Tibial artery (tissue), 4 donors: ENCODE measurements at regions not wholly inside any gene's neighbourhood (a gene's known extent, or its start where the extent isn't known, plus 50 kb on each side); places are given as distances from the start of the nearest gene placed in this dataset.
A peak's percentile ranks its signal among the peaks of the same experiment; 100 is the strongest.
"Not testable (repeated sequence)": the region's sequence is repeated elsewhere in the genome, so short reads cannot be mapped to it uniquely, and the experiment has no call there.

Experiments used
- DNase-seq, 2 donors: peaks; one replicate each; pipeline ENCODE4 v3.0.0-alpha.2; 2019
- H3K27ac ChIP-seq, 2 donors: fragments of 200-600 bp; sonication (generic) in 1 of 2; 1 replicate in 1 of 2; 2 replicates in 1 of 2; pipeline ENCODE4 v1.5.1; 2018 to 2019; ENCODE audit warnings: mild to moderate bottlenecking in 1 of 2
- H3K27me3 ChIP-seq, 2 donors: fragments of 200-600 bp; sonication (generic) in 1 of 2; one replicate each; pipeline versions ENCODE4 v1.5.1 to v1.6.0; 2016 to 2019
- H3K36me3 ChIP-seq, 3 donors: fragments of 200-600 bp; sonication (generic) in 2 of 3; one replicate each; pipeline ENCODE4 v1.5.1; 2016 to 2019; ENCODE audit warnings: mild to moderate bottlenecking in 2 of 3
- H3K4me1 ChIP-seq, 4 donors: fragments of 200-600 bp; sonication (generic) in 2 of 4; 1 replicate in 3 of 4; 2 replicates in 1 of 4; pipeline ENCODE4 v1.5.1; 2016 to 2019
- H3K4me3 ChIP-seq, 2 donors: fragments of 200-600 bp; sonication (generic) in 1 of 2; 1 replicate in 1 of 2; 2 replicates in 1 of 2; pipeline ENCODE4 v1.5.1; 2018 to 2019; ENCODE audit warnings: mild to moderate bottlenecking in 2 of 2
- H3K9me3 ChIP-seq, 3 donors: fragments of 200-600 bp; sonication (generic) in 1 of 3; one replicate each; pipeline ENCODE4 v1.5.1; 2016 to 2019
- CTCF ChIP-seq, 2 experiments: fragments of 200-600 bp in 1 of 2; fragments of 450-650 bp in 1 of 2; IDR thresholded peaks; one replicate each; pipeline ENCODE4 v1.5.1; 2017 to 2019; ENCODE audit warnings: antibody characterized with exemption in 2 of 2, mild to moderate bottlenecking in 1 of 2, moderate library complexity in 1 of 2
- intact Hi-C: fragments of 100-400 bp; cut with DNase I; formaldehyde crosslinking; loops from one replicate; pipeline ENCODE4 v1.15.0; 2023; ENCODE audit warnings: low total_unique reads

DNA sequence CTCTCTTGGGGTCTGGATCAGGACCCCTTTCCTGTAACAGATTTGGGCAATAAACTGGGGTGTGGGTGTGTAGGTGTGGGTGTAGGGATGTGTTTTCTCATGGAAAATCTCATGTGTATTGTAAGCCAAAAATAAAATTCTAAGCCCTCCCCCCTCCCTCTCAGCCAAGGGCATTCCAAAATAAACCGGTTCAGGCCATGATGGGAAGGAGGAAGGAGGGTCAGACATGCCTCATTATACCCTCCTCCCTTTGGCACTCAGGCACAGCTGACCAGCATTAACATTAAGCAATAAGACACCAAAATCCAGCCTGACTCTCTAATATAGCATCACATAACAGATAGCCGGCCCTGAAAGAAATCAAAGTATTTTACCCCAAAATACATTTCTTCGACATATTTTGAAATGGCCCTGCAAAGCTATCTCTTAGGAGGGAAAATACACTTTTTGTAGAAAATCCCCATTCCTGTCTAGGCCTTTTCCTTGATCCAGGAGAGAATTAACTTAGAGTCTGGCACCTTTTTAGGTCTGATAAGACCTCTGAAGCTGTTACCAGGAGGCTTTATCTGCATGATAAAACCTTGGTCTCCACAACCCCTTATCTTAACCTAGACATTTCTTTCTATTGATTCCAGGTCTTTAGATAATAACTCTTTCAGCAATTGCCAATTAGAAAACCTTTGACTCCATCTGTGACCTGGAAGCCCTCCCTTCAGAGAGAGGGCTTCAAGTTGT lies 128.7 kb upstream of the COL5A2 start:
- no peak for TF ChIP-seq CTCF (IDR thresholded peaks at IDR 0.05)
- no peak overlapping the region for H3K4me3 ChIP-seq
- DNase-seq = no peak
- no peaks in the 10 kb centered on the region for H3K9me3 ChIP-seq
- H3K36me3 ChIP-seq = no peaks in the 10 kb centered on the region
- no peaks in the 10 kb centered on the region for H3K27me3 ChIP-seq
- peak overlapping the region in 1 of 2 donors; percentile 25 for H3K27ac ChIP-seq
- intact Hi-C loops = no loop called here
- peaks cover 0 to 6% (median 0%) of the 10 kb centered on the region in 4 donors for H3K4me1 ChIP-seq

- Histone ChIP-seq H3K36me3 (no peaks in the 10 kb centered on the region), H3K4me3 (no peak overlapping the region), H3K9me3 (no peaks in the 10 kb centered on the region), H3K27ac (no peak overlapping the region), H3K4me1 (peaks cover 0 to 6% (median 0%) of the 10 kb centered on the region in 4 donors), H3K27me3 (no peaks in the 10 kb centered on the region)
- no peak for DNase-seq
- no peak for TF ChIP-seq CTCF (IDR thresholded peaks at IDR 0.05)
- intact Hi-C loops = no loop called here
Measured at GRCh38 chr2:189309331-189309730, 129.8 kb upstream of the COL5A2 start.

DNA sequence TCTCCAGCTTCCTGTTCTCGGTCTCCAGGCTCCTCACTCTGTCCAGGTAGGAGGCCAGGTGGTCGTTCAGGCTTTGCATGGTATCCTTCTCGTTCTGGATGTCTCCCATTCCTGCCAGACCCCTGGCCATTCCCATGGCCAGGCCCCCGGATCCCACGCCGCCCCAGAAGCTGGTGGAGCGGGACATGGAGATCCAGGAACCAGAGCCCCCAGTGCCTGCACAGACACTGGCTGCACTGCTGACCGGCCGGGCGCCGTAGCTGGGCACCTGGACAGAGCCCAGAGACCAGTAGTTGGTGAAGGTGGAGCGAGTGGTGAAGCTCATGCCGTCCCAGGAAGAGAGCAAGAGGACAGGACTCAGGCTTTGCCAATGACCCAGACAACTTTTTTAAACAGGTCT lies 129.1 kb upstream of the WDR75 start:
- no peak for TF ChIP-seq CTCF (IDR thresholded peaks at IDR 0.05)
- no peak overlapping the region for H3K4me3 ChIP-seq
- intact Hi-C loops = no loop called here
- no peak for DNase-seq
- H3K9me3 ChIP-seq = no peaks in the 10 kb centered on the region
- no peaks in the 10 kb centered on the region for H3K27me3 ChIP-seq
- H3K4me1 ChIP-seq = peaks cover 0 to 6% (median 0%) of the 10 kb centered on the region in 4 donors
- no peak overlapping the region for H3K27ac ChIP-seq
- no peaks in the 10 kb centered on the region for H3K36me3 ChIP-seq

DNA sequence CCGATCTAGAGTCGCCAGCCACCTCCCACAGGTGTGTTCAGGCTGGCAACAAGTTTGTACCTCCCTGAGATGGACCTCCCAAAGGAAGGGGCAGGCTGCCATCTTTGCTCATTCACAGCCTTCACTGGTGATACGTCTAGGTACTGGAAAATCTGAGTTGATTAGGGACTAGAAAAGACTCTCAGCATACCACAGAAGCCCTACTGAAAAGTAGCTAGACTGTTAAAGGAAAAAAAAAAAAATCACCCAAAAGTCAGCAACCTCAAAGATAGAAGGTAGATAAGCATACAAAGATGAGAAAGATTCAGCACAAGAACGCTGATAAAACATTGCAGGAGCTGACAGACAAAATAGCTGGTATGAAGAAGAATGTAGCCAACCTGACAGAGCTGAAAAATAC lies 128.6 kb upstream of the WDR75 start:
- no peak for DNase-seq
- Histone ChIP-seq H3K36me3 (no peaks in the 10 kb centered on the region), H3K27me3 (no peaks in the 10 kb centered on the region), H3K4me3 (no peak overlapping the region), H3K4me1 (peaks cover 0 to 6% (median 0%) of the 10 kb centered on the region in 4 donors), H3K9me3 (no peaks in the 10 kb centered on the region), H3K27ac (no peak overlapping the region)
- intact Hi-C loops = no loop called here
- no peak for TF ChIP-seq CTCF (IDR thresholded peaks at IDR 0.05)

- Histone ChIP-seq H3K27me3 (no peaks in the 10 kb centered on the region), H3K4me1 (no peaks in the 10 kb centered on the region), H3K9me3 (peaks cover 0 to 4% (median 0%) of the 10 kb centered on the region in 3 donors), H3K36me3 (no peaks in the 10 kb centered on the region), H3K27ac (no peak overlapping the region), H3K4me3 (no peak overlapping the region)
- TF ChIP-seq CTCF (IDR thresholded peaks at IDR 0.05) = no peak
- intact Hi-C loops = no loop called here
- no peak for DNase-seq
Measured at GRCh38 chr2:189318761-189319160, 122.5 kb upstream of the WDR75 start.

DNA sequence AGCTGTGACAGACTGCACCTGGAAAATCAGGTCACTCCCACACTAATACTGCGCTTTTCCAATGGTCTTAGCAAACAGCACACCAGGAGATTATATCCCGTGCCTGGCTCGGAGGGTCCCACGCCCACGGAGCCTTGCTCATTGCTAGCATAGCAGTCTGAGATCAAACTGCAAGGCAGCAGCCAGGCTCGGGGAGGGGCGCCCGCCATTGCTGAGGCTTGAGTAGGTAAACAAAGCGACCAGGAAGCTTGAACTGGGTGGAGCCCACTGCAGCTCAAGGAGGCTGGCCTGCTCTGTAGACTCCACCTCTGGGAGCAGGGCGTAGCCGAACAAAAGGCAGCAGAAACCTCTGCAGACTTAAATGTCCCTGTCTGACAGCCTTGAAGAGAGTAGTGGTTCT lies 121.8 kb upstream of the WDR75 start:
- intact Hi-C loops, DNase-seq, H3K27ac ChIP-seq, H3K4me3 ChIP-seq, H3K9me3 ChIP-seq, H3K36me3 ChIP-seq, H3K27me3 ChIP-seq, H3K4me1 ChIP-seq: not testable (repeated sequence)
